Upper lobe of left lung (tissue), 6 donors: ENCODE measurements at regions not wholly inside any gene's neighbourhood (a gene's known extent, or its start where the extent isn't known, plus 50 kb on each side); places are given as distances from the start of the nearest gene placed in this dataset.

Experiments
- ATAC-seq, 2 donors: fragments of 200-7000 bp; cut with Tn5 transposase; one replicate each; pipeline ENCODE4 v1.9.1; 2022; ENCODE audit warnings: mild to moderate bottlenecking in 2 of 2, moderate library complexity in 2 of 2; ENCODE audit not compliant: low FRiP score in 2 of 2
- DNase-seq, 2 donors: peaks; one replicate each; pipeline ENCODE4 v3.0.0-alpha.2; 2019 to 2020
- H3K27ac ChIP-seq, 4 donors: fragments of 200-600 bp; sonication (generic); one replicate each; pipeline ENCODE4 v1.5.1; 2016 to 2019
- H3K27me3 ChIP-seq, 4 donors: fragments of 200-600 bp; sonication (generic); one replicate each; pipeline ENCODE4 v1.5.1; 2017 to 2019
- H3K36me3 ChIP-seq, 4 donors: fragments of 200-600 bp; sonication (generic); one replicate each; pipeline ENCODE4 v1.5.1; 2016 to 2019
- H3K4me1 ChIP-seq, 4 donors: fragments of 200-600 bp; sonication (generic); one replicate each; pipeline ENCODE4 v1.5.1; 2018 to 2019
- H3K4me3 ChIP-seq, 4 donors: fragments of 200-600 bp; sonication (generic); one replicate each; pipeline ENCODE4 v1.5.1; 2017 to 2019; ENCODE audit warnings: mild to moderate bottlenecking in 2 of 4, moderate library complexity in 1 of 4
- H3K9me3 ChIP-seq, 4 donors: fragments of 200-600 bp; sonication (generic); one replicate each; pipeline ENCODE4 v1.5.1; 2018 to 2019
- CTCF ChIP-seq, 6 experiments: fragments of 450-650 bp in 4 of 6; fragments of 200-600 bp in 2 of 6; sonication (generic) in 2 of 6; IDR thresholded peaks; one replicate each; pipeline ENCODE4 v1.5.1; 2016 to 2019; ENCODE audit warnings: antibody characterized with exemption in 6 of 6
- EP300 ChIP-seq, 4 donors: sonication (generic); formaldehyde crosslinking; IDR thresholded peaks; one replicate each; pipeline ENCODE4 v1.5.1; 2017; ENCODE audit warnings: antibody characterized with exemption in 4 of 4, control low read depth in 2 of 4
- POLR2A ChIP-seq, 4 donors: fragments of 450-650 bp; IDR thresholded peaks; one replicate each; pipeline ENCODE4 v1.5.1; 2016 to 2017; ENCODE audit warnings: antibody characterized with exemption in 4 of 4, mild to moderate bottlenecking in 2 of 4
- POLR2AphosphoS5 ChIP-seq, 2 donors: sonication (generic); formaldehyde crosslinking; IDR thresholded peaks; one replicate each; pipeline ENCODE4 v1.5.1; 2017; ENCODE audit warnings: antibody characterized with exemption in 2 of 2
- WGBS, 2 donors: methylation state at CpG; one replicate each; pipeline ENCODE4 v1.1.5; 2017 to 2018; 5-methylcytosine and 5-hydroxymethylcytosine counted together
- donor health status: DM: no; HTN: no; CAD: no; lungs with moderate emphysema.
- donor health status: DM: no; HTN: yes; CAD: no; lungs with severe emphysema.

- no peak for TF ChIP-seq CTCF (IDR thresholded peaks at IDR 0.05)
- TF ChIP-seq POLR2AphosphoS5 (IDR thresholded peaks at IDR 0.05): no peak
- no peak for TF ChIP-seq EP300 (IDR thresholded peaks at IDR 0.05)
- no peak for TF ChIP-seq POLR2A (IDR thresholded peaks at IDR 0.05)
- 70 to 73% methylated on average over 7 to 8 of the region's 8 CpGs for WGBS, 2 donors
- H3K4me3 ChIP-seq: no peak overlapping the region
- H3K27ac ChIP-seq: no peak overlapping the region
- no peaks in the 10 kb centered on the region for H3K9me3 ChIP-seq
- no peak for ATAC-seq
- DNase-seq: no peak
- no peaks in the 10 kb centered on the region for H3K4me1 ChIP-seq
- no peaks in the 10 kb centered on the region for H3K36me3 ChIP-seq
- no peaks in the 10 kb centered on the region for H3K27me3 ChIP-seq
Observed at GRCh38 chr11:45413156-45413858, 127.2 kb upstream of the SYT13 start.

GRCh38 chr11:45412521-45412920 lies 126.4 kb upstream of the SYT13 start:
- DNase-seq: no peak
- TF ChIP-seq CTCF (IDR thresholded peaks at IDR 0.05): no peak
- TF ChIP-seq POLR2A (IDR thresholded peaks at IDR 0.05): no peak
- ATAC-seq: no peak
- 51 to 63% methylated on average over 5 of the region's 5 CpGs for WGBS, 2 donors
- no peak overlapping the region for H3K4me3 ChIP-seq
- no peaks in the 10 kb centered on the region for H3K36me3 ChIP-seq
- no peaks in the 10 kb centered on the region for H3K4me1 ChIP-seq
- no peak overlapping the region for H3K27ac ChIP-seq
- no peaks in the 10 kb centered on the region for H3K9me3 ChIP-seq
- no peaks in the 10 kb centered on the region for H3K27me3 ChIP-seq

GRCh38 chr11:45412051-45412471 lies 125.9 kb upstream of the SYT13 start:
- TF ChIP-seq CTCF (IDR thresholded peaks at IDR 0.05) (no peak), EP300 (IDR thresholded peaks at IDR 0.05) (no peak), POLR2A (IDR thresholded peaks at IDR 0.05) (no peak), POLR2AphosphoS5 (IDR thresholded peaks at IDR 0.05) (no peak)
- DNase-seq (no peak), ATAC-seq (no peak)
- no peaks in the 10 kb centered on the region for H3K9me3 ChIP-seq
- H3K36me3 ChIP-seq: no peaks in the 10 kb centered on the region
- 38 to 43% methylated on average over 12 of the region's 12 CpGs for WGBS, 2 donors
- no peak overlapping the region for H3K27ac ChIP-seq
- H3K4me3 ChIP-seq: no peak overlapping the region
- no peaks in the 10 kb centered on the region for H3K27me3 ChIP-seq
- no peaks in the 10 kb centered on the region for H3K4me1 ChIP-seq

GRCh38 chr11:45411228-45411946 lies 125.2 kb upstream of the SYT13 start:
- no peaks in the 10 kb centered on the region for H3K4me1 ChIP-seq
- DNase-seq (no peak), ATAC-seq (no peak)
- 40 to 42% methylated on average over 7 of the region's 7 CpGs for WGBS, 2 donors
- TF ChIP-seq CTCF (IDR thresholded peaks at IDR 0.05): no peak
- TF ChIP-seq EP300 (IDR thresholded peaks at IDR 0.05): no peak
- no peak for TF ChIP-seq POLR2AphosphoS5 (IDR thresholded peaks at IDR 0.05)
- no peak for TF ChIP-seq POLR2A (IDR thresholded peaks at IDR 0.05)
- H3K4me3 ChIP-seq: no peak overlapping the region
- no peaks in the 10 kb centered on the region for H3K36me3 ChIP-seq
- H3K27ac ChIP-seq: no peak overlapping the region
- no peaks in the 10 kb centered on the region for H3K9me3 ChIP-seq
- no peaks in the 10 kb centered on the region for H3K27me3 ChIP-seq
